ENCODE measurements at regions not wholly inside any gene's neighbourhood (a gene's known extent, or its start where the extent isn't known, plus 50 kb on each side); places are given as distances from the start of the nearest gene placed in this dataset.

- no peak for TF ChIP-seq CTCF (IDR thresholded peaks at IDR 0.05; ENCODE audit: low read depth, low read length)
- TF ChIP-seq EZH2phosphoT487 (IDR thresholded peaks at IDR 0.05; ENCODE audit: low read depth): no peak
Observed at GRCh38 chr6:90644492-90644891, 57.6 kb upstream of the MAP3K7 start.

Data from OCI-LY3 (cell line).